ENCODE measurements at regions not wholly inside any gene's neighbourhood (a gene's known extent, or its start where the extent isn't known, plus 50 kb on each side); places are given as distances from the start of the nearest gene placed in this dataset.

GRCh38 chr9:87156247-87156646 is 208.9 kb upstream of the GAS1 start:
- TF ChIP-seq CTCF (IDR thresholded peaks at IDR 0.05; ENCODE audit: poor library complexity) (no peak), EZH2phosphoT487 (IDR thresholded peaks at IDR 0.05; ENCODE audit: low read depth, severe bottlenecking, unreplicated experiment) (no peak), EZH2 (IDR thresholded peaks at IDR 0.05; ENCODE audit: borderline replicate concordance) (no peak)
